Uterus (tissue), 2 donors: ENCODE measurements at regions not wholly inside any gene's neighbourhood (a gene's known extent, or its start where the extent isn't known, plus 50 kb on each side); places are given as distances from the start of the nearest gene placed in this dataset.

Experiments used
- CTCF ChIP-seq, 4 experiments: fragments of 200-600 bp in 2 of 4; fragments of 450-650 bp in 2 of 4; sonication (generic) in 2 of 4; IDR thresholded peaks; one replicate each; pipeline ENCODE4 v1.5.1; 2016 to 2019; ENCODE audit warnings: antibody characterized with exemption in 4 of 4, mild to moderate bottlenecking in 2 of 4, moderate library complexity in 1 of 4
- POLR2A ChIP-seq, 2 donors: fragments of 450-650 bp; IDR thresholded peaks; one replicate each; pipeline ENCODE4 v1.6.1; 2016; ENCODE audit warnings: antibody characterized with exemption in 2 of 2, mild to moderate bottlenecking in 1 of 2, moderate library complexity in 1 of 2

DNA sequence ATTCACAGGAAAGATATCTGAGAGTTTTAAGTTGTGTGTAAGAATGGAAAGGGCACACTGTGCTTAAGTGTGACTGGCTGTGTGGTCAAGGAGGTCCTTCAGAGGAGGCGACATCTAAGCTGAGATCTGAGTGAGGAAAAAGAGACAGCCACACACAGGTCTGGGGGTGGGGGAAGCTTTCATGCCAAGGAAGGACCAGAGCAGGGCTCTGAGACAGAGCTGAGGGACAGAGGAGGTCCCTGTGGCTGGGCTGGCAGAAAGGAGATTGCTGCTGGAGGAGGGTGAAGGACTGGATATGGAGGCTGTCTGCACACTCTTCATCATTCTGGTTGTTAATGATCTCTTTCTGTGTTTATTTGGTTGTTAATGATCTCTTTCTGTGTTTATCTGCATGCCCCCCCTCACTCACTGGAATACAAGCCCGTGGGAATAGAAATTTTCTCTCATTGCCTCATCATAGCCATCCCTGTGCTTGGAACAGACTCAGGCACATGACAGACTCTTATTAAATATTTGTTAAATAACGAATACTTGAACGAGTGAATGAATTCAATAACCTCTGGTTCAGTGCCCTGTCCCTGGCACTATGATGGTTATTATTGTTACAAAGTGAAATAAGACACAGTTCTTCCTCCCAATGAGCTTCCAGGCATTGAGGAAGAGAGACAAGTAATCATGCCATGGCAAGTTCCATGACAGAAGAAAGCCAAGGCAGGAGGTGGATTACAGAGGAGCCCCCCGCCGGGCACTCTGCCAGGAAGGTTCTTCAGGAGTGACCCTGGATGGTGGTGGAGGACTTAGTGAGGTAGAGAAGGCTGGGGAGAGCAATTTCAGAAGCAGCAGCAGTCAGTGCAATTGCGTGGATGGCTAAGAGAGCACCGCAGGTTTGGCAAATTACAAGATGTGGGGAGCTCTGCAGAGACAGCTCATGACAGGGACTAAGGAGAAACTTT, 399.4 kb upstream of the HS6ST1 start:
- TF ChIP-seq CTCF (IDR thresholded peaks at IDR 0.05) (no peak), POLR2A (IDR thresholded peaks at IDR 0.05) (no peak)
